ENCODE measurements at regions not wholly inside any gene's neighbourhood (a gene's known extent, or its start where the extent isn't known, plus 50 kb on each side); places are given as distances from the start of the nearest gene placed in this dataset.
A peak's percentile ranks its signal among the peaks of the same experiment; 100 is the strongest.

DNA sequence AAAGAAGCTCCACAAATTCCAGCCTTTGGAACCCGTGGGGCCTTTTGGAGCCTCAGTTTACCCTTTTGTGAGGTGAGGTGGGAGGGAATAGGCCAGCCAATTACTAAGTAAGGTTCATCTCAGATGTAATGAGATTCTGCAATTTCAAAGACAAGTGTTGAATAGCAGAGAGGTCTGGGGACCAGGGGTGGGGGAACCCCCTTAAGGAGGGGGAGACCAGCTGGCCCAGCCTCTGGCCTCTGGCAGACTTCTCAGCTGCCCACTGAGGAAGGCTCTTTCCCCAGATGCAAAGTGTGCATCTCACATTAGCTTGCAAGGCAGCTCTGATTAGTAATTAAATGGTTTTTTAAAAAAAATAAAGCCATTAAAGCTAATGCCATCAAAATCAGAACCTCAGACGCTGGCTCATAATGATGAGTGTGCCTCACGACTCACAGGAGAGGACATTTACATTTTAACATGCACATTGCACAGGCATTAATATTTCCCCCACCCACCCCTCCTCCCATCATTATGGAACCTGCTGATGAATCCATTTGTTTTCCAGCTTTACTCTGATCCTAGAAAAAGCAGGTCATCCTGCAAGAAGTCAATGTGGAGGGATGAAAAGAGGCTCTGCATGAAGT, 176.7 kb upstream of the TLE3 start:
- TF ChIP-seq SIN3A (IDR thresholded peaks at IDR 0.05; ENCODE audit: borderline replicate concordance, insufficient read depth, low read length) (no peak), FOXP2 (optimal IDR thresholded peaks at IDR 0.05; ENCODE audit: borderline replicate concordance, extremely low read depth, extremely low read length, insufficient read depth) (no peak), POLR2AphosphoS5 (IDR thresholded peaks at IDR 0.05; ENCODE audit: low read depth, low read length) (no peak), TAF1 (IDR thresholded peaks at IDR 0.05; ENCODE audit: borderline replicate concordance, insufficient read depth, low read length) (no peak)

DNA sequence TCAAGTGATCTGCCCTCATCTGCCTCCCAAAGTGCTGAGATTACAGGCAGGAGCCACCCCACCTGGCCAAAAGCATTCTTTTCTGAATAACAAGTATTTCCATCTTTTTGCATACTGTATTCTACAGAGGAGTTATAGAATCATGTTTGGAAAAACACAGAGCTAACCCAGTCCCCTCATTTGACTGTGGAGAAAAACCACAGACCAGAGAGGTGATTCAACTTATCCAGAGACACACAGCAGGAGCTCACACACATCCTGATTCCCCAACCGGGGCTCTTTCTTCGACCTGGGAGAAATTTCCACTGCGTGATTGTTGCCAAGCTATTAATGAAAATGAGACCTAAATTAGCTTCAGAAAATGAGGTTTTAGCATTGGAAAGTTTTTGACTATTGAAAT, 176.1 kb upstream of the TLE3 start:
- no peak for TF ChIP-seq TAF1 (IDR thresholded peaks at IDR 0.05; ENCODE audit: borderline replicate concordance, insufficient read depth, low read length)
- no peak for TF ChIP-seq FOXP2 (optimal IDR thresholded peaks at IDR 0.05; ENCODE audit: borderline replicate concordance, extremely low read depth, extremely low read length, insufficient read depth)
- TF ChIP-seq SIN3A (IDR thresholded peaks at IDR 0.05; ENCODE audit: borderline replicate concordance, insufficient read depth, low read length) = no peak
- TF ChIP-seq, protein P1, sequence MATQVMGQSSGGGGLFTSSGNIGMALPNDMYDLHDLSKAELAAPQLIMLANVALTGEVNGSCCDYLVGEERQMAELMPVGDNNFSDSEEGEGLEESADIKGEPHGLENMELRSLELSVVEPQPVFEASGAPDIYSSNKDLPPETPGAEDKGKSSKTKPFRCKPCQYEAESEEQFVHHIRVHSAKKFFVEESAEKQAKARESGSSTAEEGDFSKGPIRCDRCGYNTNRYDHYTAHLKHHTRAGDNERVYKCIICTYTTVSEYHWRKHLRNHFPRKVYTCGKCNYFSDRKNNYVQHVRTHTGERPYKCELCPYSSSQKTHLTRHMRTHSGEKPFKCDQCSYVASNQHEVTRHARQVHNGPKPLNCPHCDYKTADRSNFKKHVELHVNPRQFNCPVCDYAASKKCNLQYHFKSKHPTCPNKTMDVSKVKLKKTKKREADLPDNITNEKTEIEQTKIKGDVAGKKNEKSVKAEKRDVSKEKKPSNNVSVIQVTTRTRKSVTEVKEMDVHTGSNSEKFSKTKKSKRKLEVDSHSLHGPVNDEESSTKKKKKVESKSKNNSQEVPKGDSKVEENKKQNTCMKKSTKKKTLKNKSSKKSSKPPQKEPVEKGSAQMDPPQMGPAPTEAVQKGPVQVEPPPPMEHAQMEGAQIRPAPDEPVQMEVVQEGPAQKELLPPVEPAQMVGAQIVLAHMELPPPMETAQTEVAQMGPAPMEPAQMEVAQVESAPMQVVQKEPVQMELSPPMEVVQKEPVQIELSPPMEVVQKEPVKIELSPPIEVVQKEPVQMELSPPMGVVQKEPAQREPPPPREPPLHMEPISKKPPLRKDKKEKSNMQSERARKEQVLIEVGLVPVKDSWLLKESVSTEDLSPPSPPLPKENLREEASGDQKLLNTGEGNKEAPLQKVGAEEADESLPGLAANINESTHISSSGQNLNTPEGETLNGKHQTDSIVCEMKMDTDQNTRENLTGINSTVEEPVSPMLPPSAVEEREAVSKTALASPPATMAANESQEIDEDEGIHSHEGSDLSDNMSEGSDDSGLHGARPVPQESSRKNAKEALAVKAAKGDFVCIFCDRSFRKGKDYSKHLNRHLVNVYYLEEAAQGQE (IDR thresholded peaks at IDR 0.05; ENCODE audit: insufficient read depth in 1 of 2, low read depth in 2 of 2, low read length in 2 of 2) = no peak
- no peak for TF ChIP-seq POLR2AphosphoS5 (IDR thresholded peaks at IDR 0.05; ENCODE audit: low read depth, low read length)

DNA sequence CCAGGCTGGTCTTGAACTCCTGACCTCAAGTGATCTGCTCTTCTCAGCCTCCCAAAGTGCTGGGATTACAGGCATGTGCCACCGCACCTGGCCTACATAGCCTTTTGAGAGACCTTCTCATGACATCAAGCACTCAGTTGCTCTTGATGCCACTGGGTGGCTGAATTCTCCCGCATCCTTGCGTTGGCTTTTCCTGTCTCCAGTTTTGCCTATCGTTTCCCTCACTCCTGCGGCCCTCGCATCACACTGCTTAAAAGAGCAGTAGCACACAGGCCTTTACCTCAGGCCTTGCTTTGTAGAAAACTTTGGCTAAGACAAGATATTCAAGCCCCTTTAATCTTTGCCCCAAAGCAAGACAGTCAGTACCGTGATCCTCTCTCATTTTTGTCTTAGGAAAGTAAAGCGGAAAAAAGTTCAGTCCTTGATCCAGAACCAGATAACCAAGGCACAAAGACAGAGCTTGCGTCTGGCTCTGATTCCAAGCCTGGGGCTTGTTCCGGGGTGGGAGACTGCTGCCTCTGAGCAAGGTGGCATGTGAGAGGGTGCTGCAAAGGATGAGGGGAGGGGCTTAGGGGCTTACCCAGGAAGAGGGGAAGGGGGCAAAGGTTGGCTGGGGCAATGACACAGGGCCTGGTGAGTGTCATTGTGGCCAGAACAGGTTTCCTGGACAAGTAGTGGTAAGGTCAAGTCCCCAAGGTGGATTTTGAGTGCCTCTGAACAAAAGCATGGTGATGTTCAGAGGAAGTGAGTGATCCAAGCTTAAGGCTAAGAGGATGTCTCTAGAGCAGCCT, 175.0 kb upstream of the TLE3 start:
- TF ChIP-seq TAF1 (IDR thresholded peaks at IDR 0.05; ENCODE audit: borderline replicate concordance, insufficient read depth, low read length) = no peak
- TF ChIP-seq SIN3A (IDR thresholded peaks at IDR 0.05; ENCODE audit: borderline replicate concordance, insufficient read depth, low read length) = no peak
- TF ChIP-seq POLR2AphosphoS5 (IDR thresholded peaks at IDR 0.05; ENCODE audit: low read depth, low read length) = no peak
- TF ChIP-seq, protein P1 (IDR thresholded peaks at IDR 0.05; ENCODE audit: insufficient read depth in 1 of 2, low read depth in 2 of 2, low read length in 2 of 2) = no peak
- no peak for TF ChIP-seq FOXP2 (optimal IDR thresholded peaks at IDR 0.05; ENCODE audit: borderline replicate concordance, extremely low read depth, extremely low read length, insufficient read depth)

GRCh38 chr15:70271422-70272088, 173.8 kb upstream of the TLE3 start:
- TF ChIP-seq TAF1 (IDR thresholded peaks at IDR 0.05; ENCODE audit: borderline replicate concordance, insufficient read depth, low read length) (peak; percentile 17; the same call in 1 of the 2 replicates), POLR2AphosphoS5 (IDR thresholded peaks at IDR 0.05; ENCODE audit: low read depth, low read length) (no peak)

DNA sequence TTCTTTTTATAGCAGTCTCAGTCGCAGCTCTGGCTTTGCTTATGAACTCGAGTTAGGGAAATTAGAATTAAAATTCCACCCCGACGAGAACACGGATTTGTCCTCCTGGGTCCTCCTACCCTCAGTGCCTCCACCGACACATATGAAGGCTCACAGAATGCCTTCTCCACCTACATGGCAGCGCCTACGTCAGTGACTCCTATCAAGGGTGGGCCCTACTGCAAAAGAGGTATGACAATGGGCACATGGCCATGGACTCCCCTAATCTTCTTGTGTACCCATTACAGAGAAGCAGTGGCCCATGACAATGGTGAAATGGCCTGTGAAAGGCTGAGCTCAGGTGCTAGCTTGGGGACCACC, 173.0 kb upstream of the TLE3 start:
- TF ChIP-seq SIN3A (IDR thresholded peaks at IDR 0.05; ENCODE audit: borderline replicate concordance, insufficient read depth, low read length) (no peak), TAF1 (IDR thresholded peaks at IDR 0.05; ENCODE audit: borderline replicate concordance, insufficient read depth, low read length) (no peak), POLR2AphosphoS5 (IDR thresholded peaks at IDR 0.05; ENCODE audit: low read depth, low read length) (no peak), FOXP2 (optimal IDR thresholded peaks at IDR 0.05; ENCODE audit: borderline replicate concordance, extremely low read depth, extremely low read length, insufficient read depth) (no peak)
- TF ChIP-seq, protein P1 (IDR thresholded peaks at IDR 0.05; ENCODE audit: insufficient read depth in 1 of 2, low read depth in 2 of 2, low read length in 2 of 2) = no peak
